ENCODE measurements at regions not wholly inside any gene's neighbourhood (a gene's known extent, or its start where the extent isn't known, plus 50 kb on each side); places are given as distances from the start of the nearest gene placed in this dataset.

GRCh38 chr2:149827585-149828126, 240.1 kb upstream of the MMADHC start:
- peaks cover 11% of the 10 kb centered on the region for H3K4me1 ChIP-seq (ENCODE audit: control insufficient read depth, extremely low read depth, insufficient read depth, low read length)
- H3K4me2 ChIP-seq (ENCODE audit: insufficient read depth, low read length) = no peak overlapping the region
- no TSS peak for BruUV-seq (replicated peaks)
- no peaks in the 10 kb centered on the region for H3K27me3 ChIP-seq (ENCODE audit: control insufficient read depth in 2 of 2, insufficient read depth in 2 of 2, low read length in 2 of 2)
- H3K9me1 ChIP-seq (replicated peaks; ENCODE audit: control insufficient read depth, extremely low read depth, insufficient read depth, low read length) = no peaks in the 10 kb centered on the region
- H3K9me3 ChIP-seq (replicated peaks; ENCODE audit: control insufficient read depth, insufficient read depth, low read length) = no peaks in the 10 kb centered on the region
- no peaks in the 10 kb centered on the region for H3K36me3 ChIP-seq (ENCODE audit: control insufficient read depth in 2 of 2, extremely low read depth in 1 of 2, insufficient read depth in 2 of 2, low read length in 2 of 2)
- no peak overlapping the region for H3K9ac ChIP-seq (replicated peaks; ENCODE audit: extremely low read depth, insufficient read depth, low read length)
- TF ChIP-seq GATA2 (IDR thresholded peaks at IDR 0.05; ENCODE audit: insufficient read depth, insufficient read length, low read depth, low read length) (peak; percentile 25), CTCF (IDR thresholded peaks at IDR 0.05; ENCODE audit: extremely low read depth in 1 of 2, insufficient read depth in 1 of 2, low read depth in 1 of 2, low read length in 2 of 2) (no peak)
- no peak overlapping the region for H2AFZ ChIP-seq (ENCODE audit: low read depth, low read length)
- H3K27ac ChIP-seq (ENCODE audit: insufficient read depth, low read depth, low read length) = no peak overlapping the region
- dilution Hi-C loops (cut with MboI; ENCODE audit: extremely low pct_ligation_motif_present, low sequenced_read_pairs) = no loop called here
- H3K4me3 ChIP-seq (replicated peaks in 1 of 3; ENCODE audit: insufficient read depth in 1 of 3, low read depth in 1 of 3, low read length in 3 of 3) = no peak overlapping the region
- CTCF ChIA-PET = interaction anchor here (0.8 to 1.7 kb wide), 4 partner anchors 14 to 637 kb away, joined by 3 read pairs; no protein-coding TSS in a partner anchor
- no peaks in the 10 kb centered on the region for H4K20me1 ChIP-seq (replicated peaks; ENCODE audit: control insufficient read depth, extremely low read depth, insufficient read depth, low read length)
- FAIRE-seq (no peak), DNase-seq (ENCODE audit: low read depth, low spot score) (peak; percentile 86)
- intact Hi-C loops (cut with micrococcal nuclease) = loop anchor here (2.0 kb wide), 1 partner anchor 19 kb away; no protein-coding TSS in a partner anchor
- no peaks in the 10 kb centered on the region for H3K79me2 ChIP-seq (ENCODE audit: control insufficient read depth, insufficient read depth, low read length)
- POLR2A ChIA-PET = no interaction called here

GRCh38 chr2:149826471-149827125, 239.0 kb upstream of the MMADHC start:
- Histone ChIP-seq H3K27ac (ENCODE audit: insufficient read depth, low read depth, low read length) (no peak overlapping the region), H4K20me1 (replicated peaks; ENCODE audit: control insufficient read depth, extremely low read depth, insufficient read depth, low read length) (no peaks in the 10 kb centered on the region), H3K27me3 (ENCODE audit: control insufficient read depth in 2 of 2, insufficient read depth in 2 of 2, low read length in 2 of 2) (no peaks in the 10 kb centered on the region), H3K4me3 (replicated peaks in 1 of 3; ENCODE audit: insufficient read depth in 1 of 3, low read depth in 1 of 3, low read length in 3 of 3) (no peak overlapping the region), H3K4me2 (ENCODE audit: insufficient read depth, low read length) (no peak overlapping the region), H3K4me1 (ENCODE audit: control insufficient read depth, extremely low read depth, insufficient read depth, low read length) (peaks cover 11% of the 10 kb centered on the region), H3K9me1 (replicated peaks; ENCODE audit: control insufficient read depth, extremely low read depth, insufficient read depth, low read length) (no peaks in the 10 kb centered on the region), H3K9ac (replicated peaks; ENCODE audit: extremely low read depth, insufficient read depth, low read length) (no peak overlapping the region), H3K79me2 (ENCODE audit: control insufficient read depth, insufficient read depth, low read length) (no peaks in the 10 kb centered on the region), H2AFZ (ENCODE audit: low read depth, low read length) (no peak overlapping the region), H3K9me3 (replicated peaks; ENCODE audit: control insufficient read depth, insufficient read depth, low read length) (no peaks in the 10 kb centered on the region), H3K36me3 (ENCODE audit: control insufficient read depth in 2 of 2, extremely low read depth in 1 of 2, insufficient read depth in 2 of 2, low read length in 2 of 2) (no peaks in the 10 kb centered on the region)
- intact Hi-C loops (cut with micrococcal nuclease) (no loop called here), dilution Hi-C loops (cut with MboI; ENCODE audit: extremely low pct_ligation_motif_present, low sequenced_read_pairs) (no loop called here)
- ChIA-PET CTCF (interaction anchor here (1.0 to 1.7 kb wide), 6 partner anchors 14 to 229 kb away, joined by 3 read pairs; no protein-coding TSS in a partner anchor), POLR2A (no interaction called here)
- peak; percentile 24 for TF ChIP-seq JUN (IDR thresholded peaks at IDR 0.05; ENCODE audit: borderline replicate concordance, insufficient read depth, insufficient read length, low read depth)
- no peak for TF ChIP-seq POLR2AphosphoS5 (IDR thresholded peaks at IDR 0.05; ENCODE audit: insufficient read depth, low read depth, low read length)
- peak; percentile 47 for TF ChIP-seq FOS (IDR thresholded peaks at IDR 0.05; ENCODE audit: borderline replicate concordance, insufficient read depth, low read length)
- DNase-seq (ENCODE audit: low read depth, low spot score) (peak; percentile 84), FAIRE-seq (peak; percentile 15)
- no TSS peak for BruUV-seq (replicated peaks)
